Choroid plexus epithelial cell (primary cell): ENCODE measurements at regions not wholly inside any gene's neighbourhood (a gene's known extent, or its start where the extent isn't known, plus 50 kb on each side); places are given as distances from the start of the nearest gene placed in this dataset.

Experiments
- DNase-seq: peaks from one replicate; pipeline ENCODE4 v3.0.0-alpha.2; 2010; ENCODE audit warnings: low read depth
- H3K4me3 ChIP-seq: 2 replicates; pipeline ENCODE4 v1.5.1; 2011; ENCODE audit warnings: low read depth, mild to moderate bottlenecking, control low read depth, low read length, moderate library complexity
- CTCF ChIP-seq: conservative IDR thresholded peaks from 2 replicates; pipeline ENCODE4 v1.5.1; 2011; ENCODE audit warnings: low read depth, mild to moderate bottlenecking, control low read depth, inconsistent platforms, low read length, moderate library complexity

- DNase-seq: no peak
- no peak for TF ChIP-seq CTCF
These were observed 326.5 kb upstream of the B3GAT1 start for GRCh38 chr11:134738581-134738980.

DNA sequence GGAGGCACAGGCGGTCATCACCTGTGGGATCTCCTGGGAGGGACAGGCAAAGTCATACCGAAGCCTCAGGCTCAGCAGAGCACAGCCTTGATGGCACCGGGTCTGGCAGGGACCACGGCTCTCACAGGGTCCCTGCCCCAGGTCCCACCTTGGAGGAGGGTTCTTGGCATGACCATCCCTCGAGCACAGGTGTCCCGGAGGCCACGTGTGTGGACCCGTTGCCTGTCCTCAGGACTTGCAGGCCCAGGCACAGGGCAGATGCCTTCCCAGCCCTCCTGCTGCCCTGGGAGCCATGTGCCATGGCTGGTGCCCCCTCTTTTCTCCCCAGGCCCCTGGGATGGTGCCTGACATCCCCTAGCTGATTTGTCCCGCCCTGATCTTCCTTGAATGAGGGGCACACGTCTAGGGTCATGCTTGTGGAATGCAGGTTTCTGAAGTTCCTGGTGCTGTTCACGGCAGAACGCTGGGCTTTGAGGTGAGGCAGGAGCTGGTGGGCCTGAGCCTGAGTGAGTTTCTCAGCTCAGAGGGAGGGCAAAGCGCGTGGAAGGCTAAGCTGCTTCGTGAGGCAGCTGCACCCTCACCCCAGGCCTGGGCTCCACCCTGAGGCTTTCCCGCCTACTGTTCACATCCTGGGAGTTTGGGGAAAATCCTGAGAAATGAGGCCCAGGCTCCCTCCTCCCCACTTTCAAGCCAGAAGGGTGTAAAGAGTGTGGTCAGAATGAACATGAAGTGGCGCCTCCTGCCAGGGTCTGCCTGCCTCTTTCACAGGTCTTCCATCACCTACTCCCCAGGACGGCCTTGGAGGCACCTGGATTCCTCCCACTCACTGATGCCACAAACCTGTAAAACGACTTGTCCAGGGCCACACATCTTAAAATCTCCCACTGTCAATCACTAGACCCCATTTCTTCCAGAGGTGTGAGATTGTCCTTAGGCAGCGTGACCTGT lies 325.8 kb upstream of the B3GAT1 start:
- no peak for TF ChIP-seq CTCF
- no peak for DNase-seq
- no peak overlapping the region for H3K4me3 ChIP-seq

More at GRCh38 chr11:134738581-134738980, 326.5 kb upstream of the B3GAT1 start:
- H3K4me3 ChIP-seq: no peak overlapping the region

GRCh38 chr11:134736251-134736947 lies 324.4 kb upstream of the B3GAT1 start:
- DNase-seq: no peak
- TF ChIP-seq CTCF: no peak
- no peak overlapping the region for H3K4me3 ChIP-seq

DNA sequence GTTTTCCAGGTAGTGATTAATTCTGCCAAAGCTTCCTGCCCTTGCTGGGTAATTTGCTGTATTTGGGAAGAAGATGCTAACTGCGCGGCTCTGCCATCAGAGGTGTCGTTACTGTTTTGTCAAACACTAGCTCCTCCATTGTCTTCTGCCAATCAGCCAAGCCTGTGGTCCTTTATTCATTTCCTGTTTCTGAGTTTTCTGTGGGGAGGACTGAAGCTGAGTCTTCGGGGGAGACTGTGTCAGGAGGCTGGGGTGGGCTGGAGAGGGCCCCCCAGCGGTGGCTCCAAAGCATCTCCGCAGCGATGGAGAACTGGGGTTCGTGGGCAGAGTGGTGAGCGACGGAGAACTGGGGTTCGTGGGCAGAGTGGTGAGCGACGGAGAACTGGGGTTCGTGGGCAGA lies 322.9 kb upstream of the B3GAT1 start:
- no peak for DNase-seq
- no peak for TF ChIP-seq CTCF
- no peak overlapping the region for H3K4me3 ChIP-seq

DNA sequence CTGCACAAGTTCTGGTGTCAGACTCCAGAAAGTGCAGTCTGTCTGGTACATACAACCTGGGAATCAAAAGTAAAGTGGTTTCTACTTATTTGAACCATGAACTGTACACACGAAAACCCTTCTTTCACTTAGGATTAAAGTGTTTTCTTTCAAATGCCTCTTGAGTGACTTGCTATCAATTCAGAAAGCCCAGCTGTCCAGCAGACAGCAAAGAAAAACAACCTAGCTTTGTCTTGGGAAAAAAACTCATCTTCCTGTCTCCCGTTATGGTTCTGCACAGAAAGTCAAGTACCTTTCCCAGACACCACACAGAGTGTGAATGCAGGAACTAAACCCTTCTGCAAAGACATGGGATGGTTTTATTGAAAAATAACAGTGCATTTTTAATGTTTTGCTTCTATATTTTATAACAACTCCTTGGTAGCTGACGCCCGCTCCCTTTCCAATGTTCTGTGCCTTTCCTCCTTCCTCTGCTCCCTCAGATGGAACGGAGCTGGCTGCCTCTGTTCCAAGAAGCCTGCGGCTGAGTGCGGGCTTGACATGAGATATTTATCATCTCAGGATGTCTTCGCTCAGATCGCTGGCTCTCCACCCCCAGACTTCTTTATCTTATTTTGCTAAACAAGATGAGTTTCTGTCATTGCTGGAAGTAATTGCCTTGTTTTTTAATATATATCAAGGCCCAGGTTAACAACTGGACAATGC lies 322.3 kb upstream of the B3GAT1 start:
- peak; percentile 19 for DNase-seq
- no peak overlapping the region for H3K4me3 ChIP-seq
- no peak for TF ChIP-seq CTCF

DNA sequence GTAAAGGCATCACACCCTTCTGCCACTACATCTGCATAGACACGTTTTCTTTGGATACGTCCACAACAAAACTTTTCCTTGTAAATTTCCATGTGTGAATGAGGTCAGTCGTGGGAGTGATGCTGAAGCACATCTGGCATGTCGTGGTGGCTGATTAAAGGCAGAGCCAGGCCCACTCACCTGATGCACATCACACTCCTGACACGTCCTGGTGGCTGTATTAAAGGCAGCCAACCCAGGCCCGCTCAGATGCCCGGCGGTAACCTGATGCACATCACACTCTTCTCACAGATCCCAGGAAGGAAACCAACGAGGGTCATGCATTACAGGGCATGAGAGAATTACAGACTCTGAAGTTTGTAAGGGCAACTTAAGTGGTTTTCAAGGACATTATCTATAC lies 321.6 kb upstream of the B3GAT1 start:
- no peak for TF ChIP-seq CTCF

More for the DNA sequence above, 321.6 kb upstream of the B3GAT1 start:
- no peak for DNase-seq
- H3K4me3 ChIP-seq: no peak overlapping the region
